Thoracic aorta (tissue), 2 donors: ENCODE measurements at regions not wholly inside any gene's neighbourhood (a gene's known extent, or its start where the extent isn't known, plus 50 kb on each side); places are given as distances from the start of the nearest gene placed in this dataset.

Experiments used
- ATAC-seq: fragments of 150-250 bp; one replicate; pipeline ENCODE4 v1.8.0; 2017; ENCODE audit warnings: low read depth; ENCODE audit not compliant: insufficient number of reproducible peaks, low FRiP score
- DNase-seq: peaks from one replicate; pipeline ENCODE4 v3.0.0-alpha.2; 2020; ENCODE audit warnings: low spot score
- H3K27ac ChIP-seq, 2 donors: fragments of 200-600 bp; sonication (generic); 1 replicate in 1 of 2; 2 replicates in 1 of 2; pipeline ENCODE4 v1.5.1; 2016; ENCODE audit warnings: mild to moderate bottlenecking in 2 of 2, moderate library complexity in 2 of 2
- H3K27me3 ChIP-seq: fragments of 200-600 bp; sonication (generic); replicated peaks from 2 replicates; pipeline ENCODE4 v1.6.0; 2016; ENCODE audit warnings: mild to moderate bottlenecking; ENCODE audit not compliant: insufficient read depth
- H3K36me3 ChIP-seq: fragments of 200-600 bp; sonication (generic); one replicate; pipeline ENCODE4 v1.5.1; 2016
- H3K4me1 ChIP-seq, 2 donors: fragments of 200-600 bp; sonication (generic); 1 replicate in 1 of 2; 2 replicates in 1 of 2; pipeline versions ENCODE4 v1.5.1 to v1.6.0; 2016; ENCODE audit warnings: low read depth in 2 of 2, mild to moderate bottlenecking in 1 of 2; ENCODE audit not compliant: control insufficient read depth in 1 of 2
- H3K4me3 ChIP-seq: fragments of 200-600 bp; sonication (generic); 2 replicates; pipeline ENCODE4 v1.5.1; 2016; ENCODE audit warnings: mild to moderate bottlenecking
- H3K9me3 ChIP-seq: fragments of 200-600 bp; sonication (generic); 2 replicates; pipeline ENCODE4 v1.5.1; 2016
- CTCF ChIP-seq: fragments of 200-600 bp; sonication (generic); IDR thresholded peaks from one replicate; pipeline ENCODE4 v1.5.1; 2019; ENCODE audit warnings: antibody characterized with exemption

GRCh38 chr9:107914151-107914550 lies 424.6 kb upstream of the KLF4 start:
- Histone ChIP-seq H3K27ac (no peak overlapping the region), H3K4me1 (no peaks in the 10 kb centered on the region), H3K27me3 (no peaks in the 10 kb centered on the region), H3K4me3 (no peak overlapping the region), H3K9me3 (no peaks in the 10 kb centered on the region), H3K36me3 (no peaks in the 10 kb centered on the region)
- no peak for DNase-seq
- ATAC-seq: no peak
- no peak for TF ChIP-seq CTCF

DNA sequence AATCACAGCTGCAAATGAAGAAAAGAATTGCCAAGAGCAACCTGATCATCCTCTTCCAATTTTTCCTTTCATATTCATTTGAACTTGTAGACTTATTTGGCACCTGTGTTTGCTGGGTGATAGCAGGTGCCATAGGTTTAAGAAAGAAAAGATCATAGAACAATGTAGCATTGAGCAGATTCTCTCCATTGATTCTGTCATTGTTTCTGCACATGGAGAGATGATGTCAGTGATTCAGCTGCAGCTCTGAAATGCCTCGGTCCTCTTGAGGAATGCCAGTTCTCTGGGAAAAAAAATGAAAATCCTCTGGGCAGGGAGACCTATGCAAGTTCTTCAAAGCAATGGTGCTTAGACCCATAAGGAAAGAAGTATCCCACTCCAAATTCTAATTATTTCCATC lies 418.1 kb upstream of the KLF4 start:
- no peaks in the 10 kb centered on the region for H3K9me3 ChIP-seq
- H3K27me3 ChIP-seq: no peaks in the 10 kb centered on the region
- H3K4me1 ChIP-seq: no peaks in the 10 kb centered on the region
- TF ChIP-seq CTCF: no peak
- H3K36me3 ChIP-seq: no peaks in the 10 kb centered on the region
- ATAC-seq (no peak), DNase-seq (no peak)
- H3K4me3 ChIP-seq: no peak overlapping the region
- H3K27ac ChIP-seq: no peak overlapping the region

DNA sequence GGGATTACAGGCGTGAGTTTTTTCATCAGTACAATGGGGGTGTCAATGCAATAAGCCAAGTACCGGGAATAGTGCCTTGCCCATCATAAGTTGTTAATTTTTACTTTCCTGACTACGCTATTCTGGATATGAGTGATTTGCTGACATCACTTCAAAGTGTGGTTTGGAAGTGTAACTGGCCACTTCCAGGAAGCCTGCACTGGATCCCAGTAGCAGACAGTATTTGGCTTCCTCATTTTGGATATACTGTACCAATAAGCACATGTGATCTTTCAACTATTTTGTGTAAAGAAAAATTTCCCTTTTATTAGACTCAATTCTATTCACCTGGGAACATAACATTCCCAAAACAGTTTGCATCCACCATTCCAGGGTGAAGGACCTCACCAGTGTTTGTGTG lies 417.7 kb upstream of the KLF4 start:
- no peak overlapping the region for H3K4me3 ChIP-seq
- no peaks in the 10 kb centered on the region for H3K4me1 ChIP-seq
- H3K9me3 ChIP-seq: no peaks in the 10 kb centered on the region
- ATAC-seq: no peak
- TF ChIP-seq CTCF: no peak
- H3K27ac ChIP-seq: no peak overlapping the region
- H3K27me3 ChIP-seq: no peaks in the 10 kb centered on the region
- DNase-seq: no peak
- no peaks in the 10 kb centered on the region for H3K36me3 ChIP-seq

GRCh38 chr9:107906074-107906473 lies 416.5 kb upstream of the KLF4 start:
- no peaks in the 10 kb centered on the region for H3K36me3 ChIP-seq
- no peaks in the 10 kb centered on the region for H3K4me1 ChIP-seq
- H3K9me3 ChIP-seq: no peaks in the 10 kb centered on the region
- no peak overlapping the region for H3K4me3 ChIP-seq
- no peaks in the 10 kb centered on the region for H3K27me3 ChIP-seq
- no peak for TF ChIP-seq CTCF
- H3K27ac ChIP-seq: no peak overlapping the region
- ATAC-seq (no peak), DNase-seq (no peak)

DNA sequence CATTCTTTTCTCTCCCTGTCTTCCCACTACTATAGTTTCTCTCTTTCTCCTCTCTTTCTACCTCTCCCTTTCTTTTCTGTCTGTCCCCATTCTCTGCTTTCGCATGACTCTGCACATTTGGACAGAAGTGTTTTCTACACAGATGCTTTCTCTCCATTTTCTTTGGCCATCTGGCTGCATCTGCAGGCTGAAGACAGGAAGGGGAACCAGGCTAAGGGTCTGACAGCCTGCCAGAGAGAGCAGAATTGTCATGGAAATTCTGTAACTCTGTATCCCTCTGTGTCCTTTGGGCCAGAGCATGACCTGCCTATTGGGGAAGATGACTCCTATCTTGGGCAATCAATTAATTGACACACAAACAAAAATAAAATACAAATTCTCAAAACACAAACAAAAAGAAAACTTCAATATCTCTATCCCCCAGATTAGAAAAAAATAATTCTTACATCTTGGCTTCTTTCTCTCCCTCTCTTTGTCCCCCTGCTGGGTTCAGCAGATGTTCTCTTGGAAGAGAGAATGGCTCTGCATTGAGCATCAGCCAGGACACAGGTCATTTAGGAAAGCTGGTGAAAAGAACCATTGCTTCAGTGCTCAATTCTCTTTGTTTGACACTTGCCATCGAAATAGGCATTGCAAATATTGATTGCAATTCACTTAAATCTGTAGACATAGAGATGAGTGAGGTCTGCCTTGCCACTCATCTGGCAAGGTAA lies 415.9 kb upstream of the KLF4 start:
- Histone ChIP-seq H3K4me1 (no peaks in the 10 kb centered on the region), H3K36me3 (no peaks in the 10 kb centered on the region), H3K9me3 (no peaks in the 10 kb centered on the region), H3K27me3 (no peaks in the 10 kb centered on the region), H3K27ac (no peak overlapping the region), H3K4me3 (no peak overlapping the region)
- no peak for ATAC-seq
- no peak for DNase-seq
- TF ChIP-seq CTCF: no peak
